ENCODE measurements at regions not wholly inside any gene's neighbourhood (a gene's known extent, or its start where the extent isn't known, plus 50 kb on each side); places are given as distances from the start of the nearest gene placed in this dataset.

- TF ChIP-seq CTCF (IDR thresholded peaks at IDR 0.05) (no peak), POLR2A (IDR thresholded peaks at IDR 0.05) (no peak)
Measured at GRCh38 chr12:25825446-25825845, 133.0 kb upstream of the RASSF8 start.

Data from heart left ventricle (tissue), 13 donors.